Mesodermal cell (in vitro differentiated cells): ENCODE measurements at regions not wholly inside any gene's neighbourhood (a gene's known extent, or its start where the extent isn't known, plus 50 kb on each side); places are given as distances from the start of the nearest gene placed in this dataset.

Experiments used
- H3K27ac ChIP-seq: 2 replicates; pipeline ENCODE4 v1.7.0; 2013; ENCODE audit warnings: mild to moderate bottlenecking, low read depth, low read length, moderate library complexity; ENCODE audit not compliant: severe bottlenecking
- H3K36me3 ChIP-seq: 2 replicates; pipeline ENCODE4 v1.7.1; 2013; ENCODE audit warnings: mild to moderate bottlenecking, low read length, moderate library complexity; ENCODE audit not compliant: control insufficient read depth, insufficient read depth
- H3K4me1 ChIP-seq: one replicate; pipeline ENCODE4 v1.7.1; 2013; ENCODE audit warnings: mild to moderate bottlenecking, low read length; ENCODE audit not compliant: insufficient read depth, control insufficient read depth, poor library complexity, severe bottlenecking
- H3K4me3 ChIP-seq: 2 replicates; pipeline ENCODE4 v1.7.0; 2013; ENCODE audit warnings: low read length, control low read depth, mild to moderate bottlenecking; ENCODE audit not compliant: insufficient read depth, poor library complexity, severe bottlenecking; ENCODE audit errors: extremely low read depth
- H3K9me3 ChIP-seq: 2 replicates; pipeline ENCODE4 v1.7.1; 2013; ENCODE audit warnings: mild to moderate bottlenecking, low read length, moderate library complexity; ENCODE audit not compliant: control insufficient read depth
- WGBS, 2 experiments: methylation state at CpG; one replicate each; pipeline ENCODE4 v1.1.5; 2013; ENCODE audit warnings: missing lambda C conversion rate in 2 of 2; ENCODE audit not compliant: insufficient coverage in 2 of 2; 5-methylcytosine and 5-hydroxymethylcytosine counted together

DNA sequence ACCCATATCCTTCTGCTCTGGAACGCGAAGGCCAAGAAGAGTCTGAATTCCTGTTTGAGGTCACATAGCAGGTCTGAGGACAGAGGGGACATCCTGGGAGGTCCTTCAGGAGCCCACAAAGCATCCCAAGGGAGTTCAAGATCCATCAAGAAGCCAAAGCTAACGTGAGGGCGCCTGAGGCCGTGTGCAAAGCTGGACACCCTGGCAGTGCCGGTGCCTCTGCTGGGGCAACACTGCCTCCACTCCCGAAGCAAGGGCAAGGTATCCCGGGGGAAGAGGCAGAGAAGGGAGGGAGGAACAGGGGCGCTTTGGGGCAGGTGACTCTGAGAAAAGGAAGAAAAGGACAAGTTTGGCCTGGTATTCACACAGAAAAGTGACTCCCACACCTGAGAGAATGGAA is 50.3 kb upstream of the CDON start:
- Histone ChIP-seq H3K27ac (peak overlapping the region; percentile 6), H3K9me3 (no peaks in the 10 kb centered on the region), H3K4me1 (peaks cover 31% of the 10 kb centered on the region)

GRCh38 chr11:126112547-126112946 is 49.9 kb upstream of the CDON start:
- Histone ChIP-seq H3K4me1 (peaks cover 31% of the 10 kb centered on the region), H3K27ac (peak overlapping the region; percentile 6)

More for the DNA sequence above, 50.3 kb upstream of the CDON start:
- no peak overlapping the region for H3K4me3 ChIP-seq
- no peaks in the 10 kb centered on the region for H3K36me3 ChIP-seq
- 92 to 93% methylated on average over 6 of the region's 9 CpGs for WGBS, 2 experiments

More at GRCh38 chr11:126112547-126112946, 49.9 kb upstream of the CDON start:
- no peaks in the 10 kb centered on the region for H3K36me3 ChIP-seq
- no peak overlapping the region for H3K4me3 ChIP-seq
- 73 to 76% methylated on average over 11 to 12 of the region's 14 CpGs for WGBS, 2 experiments
- no peaks in the 10 kb centered on the region for H3K9me3 ChIP-seq
